Adrenal gland (tissue), 9 donors: ENCODE measurements at regions not wholly inside any gene's neighbourhood (a gene's known extent, or its start where the extent isn't known, plus 50 kb on each side); places are given as distances from the start of the nearest gene placed in this dataset.

Experiments used
- DNase-seq, 7 donors: peaks; one replicate each; pipeline ENCODE4 v3.0.0-alpha.2; 2019 to 2020
- H3K27ac ChIP-seq, 5 donors: fragments of 200-600 bp; sonication (generic) in 4 of 5; 1 replicate in 3 of 5; 2 replicates in 2 of 5; pipeline versions ENCODE4 v1.5.1 to v1.8.0; 2016 to 2020; ENCODE audit warnings: mild to moderate bottlenecking in 1 of 5
- H3K27me3 ChIP-seq: fragments of 200-600 bp; 2 replicates; pipeline ENCODE4 v1.8.0; 2021
- H3K36me3 ChIP-seq, 2 donors: fragments of 200-600 bp; replicated peaks in 1 of 2; 1 replicate in 1 of 2; 2 replicates in 1 of 2; pipeline versions ENCODE4 v1.5.1 to v1.8.0; 2018 to 2022
- H3K4me1 ChIP-seq, 2 donors: fragments of 200-600 bp; replicated peaks in 1 of 2; 1 replicate in 1 of 2; 2 replicates in 1 of 2; pipeline versions ENCODE4 v1.5.1 to v1.8.0; 2018 to 2021
- H3K4me3 ChIP-seq, 4 donors: fragments of 200-600 bp; sonication (generic) in 3 of 4; one replicate each; pipeline ENCODE4 v1.5.1; 2016 to 2018
- H3K9me3 ChIP-seq, 3 donors: fragments of 200-600 bp; sonication (generic) in 1 of 3; replicated peaks in 1 of 3; 1 replicate in 2 of 3; 2 replicates in 1 of 3; pipeline versions ENCODE4 v1.5.1 to v1.8.0; 2016 to 2021
- POLR2A ChIP-seq, 2 donors: fragments of 450-650 bp; IDR thresholded peaks; one replicate each; pipeline ENCODE4 v1.6.1; 2017; ENCODE audit warnings: antibody characterized with exemption in 2 of 2, mild to moderate bottlenecking in 2 of 2, moderate library complexity in 1 of 2
- WGBS, 4 donors: extraction: QIAGEN DNeasy Blood & Tissue Kit in 2 of 4; methylation state at CpG; one replicate each; pipeline versions ENCODE4 v1.1.5 to v1.1.7; 2013 to 2017; 5-methylcytosine and 5-hydroxymethylcytosine counted together
- intact Hi-C, 2 donors: fragments of 100-400 bp; cut with DNase I; formaldehyde crosslinking; loops; one replicate each; pipeline versions ENCODE4 v1.14.1 to v1.15.0; 2022 to 2023
- TF ChIP-seq, protein P1 (sequence below), 6 experiments: fragments of 450-650 bp in 4 of 6; fragments of 200-600 bp in 2 of 6; sonication (generic) in 1 of 6; IDR thresholded peaks; 1 replicate in 5 of 6; 2 replicates in 1 of 6; pipeline versions ENCODE4 v1.5.1 to v1.8.0; 2016 to 2021; ENCODE audit warnings: antibody characterized with exemption in 6 of 6, mild to moderate bottlenecking in 2 of 6, moderate library complexity in 1 of 6
- donor health status: healthy with polysubstance abuse.
- donor health status: Bipolar disorder and iron deficiency.
- donor health status: DM: yes; HTN: yes; CAD: no.
- donor health status: DM: no; HTN: no; CAD: no.
- donor health status: DM: no; HTN: no; CAD: no.

DNA sequence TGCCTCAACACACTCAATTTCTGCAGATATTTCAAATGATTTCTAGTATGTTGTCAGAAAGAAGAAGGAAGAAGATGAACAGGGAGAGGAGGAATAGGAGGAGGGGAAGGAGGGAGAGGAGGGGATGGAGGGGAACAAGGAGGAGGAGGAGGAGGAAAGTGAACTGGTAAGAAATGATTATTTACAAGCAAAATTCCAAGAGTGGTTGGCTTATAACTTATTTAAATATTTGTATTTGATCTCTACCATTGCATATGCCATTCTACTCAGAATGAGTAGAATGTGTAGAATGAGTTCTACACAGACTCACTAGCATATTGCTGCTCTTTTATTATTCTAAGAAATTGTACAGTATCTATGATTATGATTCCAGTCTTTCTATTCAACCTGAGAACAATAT is 866.2 kb upstream of the DDX18 start:
- H3K36me3 ChIP-seq, result no peaks in the 10 kb centered on the region
- intact Hi-C loops, result no loop called here
- H3K27ac ChIP-seq, result no peak overlapping the region
- TF ChIP-seq, protein P1, sequence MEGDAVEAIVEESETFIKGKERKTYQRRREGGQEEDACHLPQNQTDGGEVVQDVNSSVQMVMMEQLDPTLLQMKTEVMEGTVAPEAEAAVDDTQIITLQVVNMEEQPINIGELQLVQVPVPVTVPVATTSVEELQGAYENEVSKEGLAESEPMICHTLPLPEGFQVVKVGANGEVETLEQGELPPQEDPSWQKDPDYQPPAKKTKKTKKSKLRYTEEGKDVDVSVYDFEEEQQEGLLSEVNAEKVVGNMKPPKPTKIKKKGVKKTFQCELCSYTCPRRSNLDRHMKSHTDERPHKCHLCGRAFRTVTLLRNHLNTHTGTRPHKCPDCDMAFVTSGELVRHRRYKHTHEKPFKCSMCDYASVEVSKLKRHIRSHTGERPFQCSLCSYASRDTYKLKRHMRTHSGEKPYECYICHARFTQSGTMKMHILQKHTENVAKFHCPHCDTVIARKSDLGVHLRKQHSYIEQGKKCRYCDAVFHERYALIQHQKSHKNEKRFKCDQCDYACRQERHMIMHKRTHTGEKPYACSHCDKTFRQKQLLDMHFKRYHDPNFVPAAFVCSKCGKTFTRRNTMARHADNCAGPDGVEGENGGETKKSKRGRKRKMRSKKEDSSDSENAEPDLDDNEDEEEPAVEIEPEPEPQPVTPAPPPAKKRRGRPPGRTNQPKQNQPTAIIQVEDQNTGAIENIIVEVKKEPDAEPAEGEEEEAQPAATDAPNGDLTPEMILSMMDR (IDR thresholded peaks at IDR 0.05), result no peak
- TF ChIP-seq POLR2A (IDR thresholded peaks at IDR 0.05), result no peak
- DNase-seq, result no peak
- H3K27me3 ChIP-seq, result no peaks in the 10 kb centered on the region
- H3K4me3 ChIP-seq, result no peak overlapping the region
- H3K9me3 ChIP-seq, result no peaks in the 10 kb centered on the region
- no peaks in the 10 kb centered on the region for H3K4me1 ChIP-seq

DNA sequence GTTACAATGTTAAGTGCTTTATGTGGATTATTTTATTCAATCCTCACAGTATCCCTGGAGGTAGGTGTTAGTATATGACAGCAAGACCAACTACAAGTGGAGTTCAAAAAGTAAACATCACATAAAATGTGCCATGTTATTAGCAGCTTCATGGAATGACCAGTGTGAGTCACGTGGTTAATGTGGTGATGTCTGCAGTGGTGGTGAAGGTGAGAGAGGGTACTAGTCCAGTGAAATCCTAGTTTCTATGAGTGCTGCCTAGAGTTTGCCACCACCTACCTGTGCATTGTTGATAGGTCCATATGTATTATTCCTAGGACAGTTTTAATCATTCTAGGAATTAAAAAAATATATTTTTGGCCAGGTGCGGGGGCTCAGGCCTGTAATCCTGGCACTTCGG is 865.2 kb upstream of the DDX18 start:
- intact Hi-C loops, result no loop called here
- no peak overlapping the region for H3K4me3 ChIP-seq
- no peak for DNase-seq
- no peaks in the 10 kb centered on the region for H3K27me3 ChIP-seq
- H3K4me1 ChIP-seq, result no peaks in the 10 kb centered on the region
- H3K27ac ChIP-seq, result no peak overlapping the region
- no peaks in the 10 kb centered on the region for H3K36me3 ChIP-seq
- TF ChIP-seq POLR2A (IDR thresholded peaks at IDR 0.05), result no peak
- TF ChIP-seq, protein P1 (IDR thresholded peaks at IDR 0.05), result no peak
- WGBS, 4 donors, result 87 to 92% (median 90%) methylated on average over 3 of the region's 3 CpGs
- H3K9me3 ChIP-seq, result no peaks in the 10 kb centered on the region

DNA sequence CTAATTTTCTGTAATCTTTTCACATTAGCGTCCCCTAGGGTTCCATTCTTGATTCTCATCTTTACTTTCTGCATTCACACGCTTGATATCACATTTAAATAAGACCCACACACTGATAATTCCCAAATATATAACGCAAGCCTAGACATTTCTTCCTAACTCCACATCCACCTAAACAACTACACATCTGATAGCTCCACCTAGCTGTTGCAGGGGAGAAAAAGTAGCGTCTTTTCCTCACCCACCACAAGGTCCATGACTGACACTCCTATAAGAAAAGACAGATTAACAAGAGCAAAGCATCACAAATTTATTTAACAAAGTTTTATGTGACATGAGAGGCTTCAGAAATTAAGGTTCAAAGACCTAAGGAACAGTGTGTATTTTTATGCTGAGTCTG is 862.2 kb upstream of the DDX18 start:
- TF ChIP-seq POLR2A (IDR thresholded peaks at IDR 0.05), result no peak
- TF ChIP-seq, protein P1 (IDR thresholded peaks at IDR 0.05), result no peak
- no peaks in the 10 kb centered on the region for H3K27me3 ChIP-seq
- H3K27ac ChIP-seq, result no peak overlapping the region
- 34 to 50% (median 42%) methylated on average over 4 of the region's 4 CpGs for WGBS, 4 donors
- H3K36me3 ChIP-seq, result no peaks in the 10 kb centered on the region
- intact Hi-C loops, result no loop called here
- H3K4me1 ChIP-seq, result no peaks in the 10 kb centered on the region
- H3K9me3 ChIP-seq, result no peaks in the 10 kb centered on the region
- no peak overlapping the region for H3K4me3 ChIP-seq
- no peak for DNase-seq

DNA sequence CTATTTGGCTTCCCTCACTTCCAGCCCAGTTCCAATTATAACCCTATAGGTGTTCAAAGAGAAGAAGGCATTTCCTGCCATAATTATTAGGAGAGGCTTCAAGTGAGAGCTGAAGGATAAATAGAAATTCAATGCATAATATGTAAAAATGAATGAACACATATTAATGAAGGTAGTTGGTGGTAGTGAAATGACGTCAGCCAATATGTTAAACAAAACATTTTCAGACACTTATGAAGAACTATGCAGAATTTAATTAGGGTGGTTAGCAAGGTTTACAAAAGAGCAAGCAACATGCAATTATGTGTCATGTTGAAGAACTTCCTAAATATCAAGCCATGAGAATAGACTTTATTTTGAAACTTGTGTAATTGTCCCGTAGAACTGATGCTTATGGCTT is 858.8 kb upstream of the DDX18 start:
- 64 to 85% (median 78%) methylated on average over 2 of the region's 2 CpGs for WGBS, 4 donors
- H3K27ac ChIP-seq, result no peak overlapping the region
- no peaks in the 10 kb centered on the region for H3K4me1 ChIP-seq
- no peak overlapping the region for H3K4me3 ChIP-seq
- H3K27me3 ChIP-seq, result no peaks in the 10 kb centered on the region
- H3K36me3 ChIP-seq, result no peaks in the 10 kb centered on the region
- intact Hi-C loops, result no loop called here
- H3K9me3 ChIP-seq, result no peaks in the 10 kb centered on the region
- no peak for DNase-seq
- TF ChIP-seq POLR2A (IDR thresholded peaks at IDR 0.05), result no peak
- TF ChIP-seq, protein P1 (IDR thresholded peaks at IDR 0.05), result no peak
